HEK293 (cell line): ENCODE measurements at regions not wholly inside any gene's neighbourhood (a gene's known extent, or its start where the extent isn't known, plus 50 kb on each side); places are given as distances from the start of the nearest gene placed in this dataset.

Experiments used
- CTCF ChIA-PET: fragments of 350-600 bp; formaldehyde crosslinking; extraction: SDS; loops from one replicate; lab custom pipeline; 2021; ENCODE audit warnings: antibody characterized with exemption; lab: Yijun Ruan, JAX
- POLR2A ChIA-PET: fragments of 300-600 bp; formaldehyde crosslinking; extraction: SDS; loops from one replicate; lab custom pipeline; 2020; ENCODE audit warnings: antibody characterized with exemption, inconsistent platforms; lab: Yijun Ruan, JAX
- H3K27ac ChIP-seq: fragments of 200-500 bp; sonication (Bioruptor generic); 2 replicates; pipeline ENCODE4 v1.5.1; 2014; ENCODE audit warnings: low read depth, low read length, control low read depth, inconsistent platforms; ENCODE audit errors: extremely low read depth
- H3K36me3 ChIP-seq, 2 experiments: fragments of 200-500 bp in 1 of 2; sonication (Bioruptor generic) in 1 of 2; 1 replicate in 1 of 2; 2 replicates in 1 of 2; pipeline ENCODE4 v1.5.1; 2014 to 2017; ENCODE audit warnings: inconsistent platforms in 2 of 2, low read length in 2 of 2; ENCODE audit not compliant: control insufficient read depth in 2 of 2, insufficient read depth in 1 of 2
- H3K4me1 ChIP-seq: fragments of 200-500 bp; sonication (Bioruptor generic); 2 replicates; pipeline ENCODE4 v1.5.1; 2014; ENCODE audit warnings: mild to moderate bottlenecking, low read length, inconsistent platforms; ENCODE audit not compliant: control insufficient read depth, insufficient read depth
- H3K4me3 ChIP-seq: 2 replicates; pipeline ENCODE4 v1.5.1; 2011; ENCODE audit warnings: low read depth, mild to moderate bottlenecking, control low read depth, low read length, moderate library complexity
- H3K9me3 ChIP-seq: fragments of 200-500 bp; sonication (Bioruptor generic); 2 replicates; pipeline ENCODE4 v1.5.1; 2014; ENCODE audit warnings: low read depth, low read length, inconsistent platforms; ENCODE audit not compliant: control insufficient read depth, insufficient read depth
- GLIS2 ChIP-seq: fragments of 450-650 bp; formaldehyde crosslinking; IDR thresholded peaks from 2 replicates; pipeline ENCODE4 v1.5.1; 2016; ENCODE audit warnings: missing biosample characterization, missing genetic modification characterization
- KLF8 ChIP-seq: fragments of 450-650 bp; formaldehyde crosslinking; IDR thresholded peaks from 2 replicates; pipeline ENCODE4 v1.5.1; 2016; ENCODE audit warnings: missing biosample characterization, missing genetic modification characterization
- MEIS1 ChIP-seq: sonication (generic); formaldehyde crosslinking; IDR thresholded peaks from 2 replicates; pipeline ENCODE4 v1.8.1; 2022; ENCODE audit warnings: missing genetic modification reagents, mild to moderate bottlenecking, borderline replicate concordance
- PRDM10 ChIP-seq: fragments of 450-650 bp; formaldehyde crosslinking; IDR thresholded peaks from 2 replicates; pipeline ENCODE4 v1.5.1; 2016; ENCODE audit warnings: missing biosample characterization, missing genetic modification characterization
- TRIM28 ChIP-seq: IDR thresholded peaks from 2 replicates; pipeline ENCODE4 v1.6.1; 2011; ENCODE audit warnings: low read length, control low read depth, borderline replicate concordance
- ZNF146 ChIP-seq: fragments of 450-650 bp; formaldehyde crosslinking; IDR thresholded peaks from 2 replicates; pipeline ENCODE4 v1.5.1; 2016; ENCODE audit warnings: missing biosample characterization, missing genetic modification characterization
- ZNF155 ChIP-seq: fragments of 450-650 bp; formaldehyde crosslinking; IDR thresholded peaks from 2 replicates; pipeline ENCODE4 v1.5.1; 2016; ENCODE audit warnings: missing biosample characterization, missing genetic modification characterization
- ZNF223 ChIP-seq: fragments of 450-650 bp; formaldehyde crosslinking; IDR thresholded peaks from 2 replicates; pipeline ENCODE4 v1.5.1; 2016; ENCODE audit warnings: missing biosample characterization, missing genetic modification characterization
- ZNF24 ChIP-seq: fragments of 450-650 bp; formaldehyde crosslinking; IDR thresholded peaks from 2 replicates; pipeline ENCODE4 v1.5.1; 2016; ENCODE audit warnings: missing biosample characterization, missing genetic modification characterization
- ZNF280D ChIP-seq: fragments of 450-650 bp; formaldehyde crosslinking; IDR thresholded peaks from 2 replicates; pipeline ENCODE4 v1.5.1; 2016; ENCODE audit warnings: missing biosample characterization, missing genetic modification characterization
- ZNF324 ChIP-seq: fragments of 450-650 bp; formaldehyde crosslinking; IDR thresholded peaks from 2 replicates; pipeline ENCODE4 v1.5.1; 2016; ENCODE audit warnings: missing biosample characterization, missing genetic modification characterization
- ZNF366 ChIP-seq: fragments of 450-650 bp; formaldehyde crosslinking; conservative IDR thresholded peaks from 2 replicates; pipeline ENCODE4 v1.5.1; 2016; ENCODE audit warnings: missing biosample characterization, missing genetic modification characterization
- ZNF747 ChIP-seq: fragments of 450-650 bp; formaldehyde crosslinking; IDR thresholded peaks from 2 replicates; pipeline ENCODE4 v1.5.1; 2016; ENCODE audit warnings: missing biosample characterization, missing genetic modification characterization
- ZSCAN23 ChIP-seq: fragments of 450-650 bp; formaldehyde crosslinking; IDR thresholded peaks from 2 replicates; pipeline ENCODE4 v1.5.1; 2016; ENCODE audit warnings: missing biosample characterization, missing genetic modification characterization
- TF ChIP-seq, protein P1 (sequence below): fragments of 450-650 bp; formaldehyde crosslinking; IDR thresholded peaks from 2 replicates; pipeline ENCODE4 v1.5.1; 2016; ENCODE audit warnings: missing biosample characterization, missing genetic modification characterization, borderline replicate concordance

GRCh38 chrX:40488296-40488695 lies 92.5 kb upstream of the ATP6AP2 start:
- ChIA-PET POLR2A (no interaction called here), CTCF (no interaction called here)
- Histone ChIP-seq H3K27ac (no peak overlapping the region), H3K4me1 (no peaks in the 10 kb centered on the region), H3K36me3 (no peaks in the 10 kb centered on the region), H3K9me3 (no peaks in the 10 kb centered on the region), H3K4me3 (no peak overlapping the region)
- TF ChIP-seq GLIS2 (tag by site-specific recombination) (no peak), PRDM10 (tag by site-specific recombination) (no peak), ZNF155 (tag by site-specific recombination) (no peak), ZNF747 (tag by site-specific recombination) (no peak), ZNF324 (no peak), MEIS1 (CRISPR knock-in tag) (no peak), ZNF223 (no peak), ZNF24 (no peak), KLF8 (tag by site-specific recombination) (no peak), TRIM28 (no peak)

GRCh38 chrX:40485973-40486372 lies 94.8 kb upstream of the ATP6AP2 start:
- Histone ChIP-seq H3K9me3 (no peaks in the 10 kb centered on the region), H3K27ac (no peak overlapping the region), H3K4me1 (no peaks in the 10 kb centered on the region), H3K36me3 (no peaks in the 10 kb centered on the region), H3K4me3 (no peak overlapping the region)
- ChIA-PET POLR2A (no interaction called here), CTCF (interaction anchor here (0.6 to 1.0 kb wide), 4 partner anchors 10 to 1041 kb away, joined by 3 to 5 read pairs (median 4); no protein-coding TSS in a partner anchor)
- peak; percentile 64 for TF ChIP-seq ZNF366 (tag by site-specific recombination)
- TF ChIP-seq ZSCAN23 (tag by site-specific recombination), result no peak
- no peak for TF ChIP-seq TRIM28

DNA sequence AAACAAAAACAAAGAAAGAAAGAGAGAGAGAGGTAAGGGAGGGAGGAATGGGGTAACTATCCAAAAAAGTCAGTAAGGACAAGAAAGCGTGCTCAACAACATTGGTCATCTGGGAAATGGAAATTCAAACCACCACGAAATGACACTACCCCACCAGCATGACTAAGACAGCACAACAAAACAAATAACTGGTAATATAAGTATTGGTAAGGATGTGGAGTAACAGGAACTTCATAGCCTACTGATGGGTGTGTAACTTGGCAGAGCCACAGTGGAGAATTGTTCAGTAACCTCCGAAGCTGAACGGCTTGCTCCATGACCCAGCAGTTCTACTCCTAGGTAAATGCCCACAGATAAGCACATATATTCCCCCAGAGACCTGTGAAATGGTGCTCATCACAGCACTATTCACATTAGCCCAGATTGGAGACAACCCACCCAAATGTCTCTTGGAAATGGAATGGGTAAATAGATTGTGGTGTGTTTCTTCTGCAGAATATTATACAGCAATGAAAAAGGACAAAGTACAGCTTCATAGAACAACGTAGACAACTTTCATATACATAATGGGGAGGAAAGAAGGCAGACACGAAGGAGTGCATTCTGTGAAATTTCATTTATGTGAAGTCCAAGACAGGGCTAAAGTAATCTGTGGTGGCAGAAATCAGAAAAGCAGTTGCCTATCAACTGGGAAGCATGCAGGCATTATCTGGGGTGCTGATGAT lies 95.5 kb upstream of the ATP6AP2 start:
- H3K9me3 ChIP-seq, result no peaks in the 10 kb centered on the region
- ChIA-PET CTCF (interaction anchor here (0.7 to 1.0 kb wide), 2 partner anchors 10 to 13 kb away, joined by 3 read pairs; no protein-coding TSS in a partner anchor), POLR2A (no interaction called here)
- TF ChIP-seq ZNF280D (tag by site-specific recombination), result 0 out of 2 replicates have a peak, but pooled peaks have one; percentile 44
- TF ChIP-seq, protein P1, sequence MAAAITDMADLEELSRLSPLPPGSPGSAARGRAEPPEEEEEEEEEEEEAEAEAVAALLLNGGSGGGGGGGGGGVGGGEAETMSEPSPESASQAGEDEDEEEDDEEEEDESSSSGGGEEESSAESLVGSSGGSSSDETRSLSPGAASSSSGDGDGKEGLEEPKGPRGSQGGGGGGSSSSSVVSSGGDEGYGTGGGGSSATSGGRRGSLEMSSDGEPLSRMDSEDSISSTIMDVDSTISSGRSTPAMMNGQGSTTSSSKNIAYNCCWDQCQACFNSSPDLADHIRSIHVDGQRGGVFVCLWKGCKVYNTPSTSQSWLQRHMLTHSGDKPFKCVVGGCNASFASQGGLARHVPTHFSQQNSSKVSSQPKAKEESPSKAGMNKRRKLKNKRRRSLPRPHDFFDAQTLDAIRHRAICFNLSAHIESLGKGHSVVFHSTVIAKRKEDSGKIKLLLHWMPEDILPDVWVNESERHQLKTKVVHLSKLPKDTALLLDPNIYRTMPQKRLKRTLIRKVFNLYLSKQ (tag by site-specific recombination), result no peak
- TF ChIP-seq ZNF146 (tag by site-specific recombination), result peak; percentile 93
- H3K4me3 ChIP-seq, result no peak overlapping the region
- H3K27ac ChIP-seq, result no peak overlapping the region
- H3K36me3 ChIP-seq, result no peaks in the 10 kb centered on the region
- no peaks in the 10 kb centered on the region for H3K4me1 ChIP-seq
